ENCODE measurements at regions not wholly inside any gene's neighbourhood (a gene's known extent, or its start where the extent isn't known, plus 50 kb on each side); places are given as distances from the start of the nearest gene placed in this dataset.

DNA sequence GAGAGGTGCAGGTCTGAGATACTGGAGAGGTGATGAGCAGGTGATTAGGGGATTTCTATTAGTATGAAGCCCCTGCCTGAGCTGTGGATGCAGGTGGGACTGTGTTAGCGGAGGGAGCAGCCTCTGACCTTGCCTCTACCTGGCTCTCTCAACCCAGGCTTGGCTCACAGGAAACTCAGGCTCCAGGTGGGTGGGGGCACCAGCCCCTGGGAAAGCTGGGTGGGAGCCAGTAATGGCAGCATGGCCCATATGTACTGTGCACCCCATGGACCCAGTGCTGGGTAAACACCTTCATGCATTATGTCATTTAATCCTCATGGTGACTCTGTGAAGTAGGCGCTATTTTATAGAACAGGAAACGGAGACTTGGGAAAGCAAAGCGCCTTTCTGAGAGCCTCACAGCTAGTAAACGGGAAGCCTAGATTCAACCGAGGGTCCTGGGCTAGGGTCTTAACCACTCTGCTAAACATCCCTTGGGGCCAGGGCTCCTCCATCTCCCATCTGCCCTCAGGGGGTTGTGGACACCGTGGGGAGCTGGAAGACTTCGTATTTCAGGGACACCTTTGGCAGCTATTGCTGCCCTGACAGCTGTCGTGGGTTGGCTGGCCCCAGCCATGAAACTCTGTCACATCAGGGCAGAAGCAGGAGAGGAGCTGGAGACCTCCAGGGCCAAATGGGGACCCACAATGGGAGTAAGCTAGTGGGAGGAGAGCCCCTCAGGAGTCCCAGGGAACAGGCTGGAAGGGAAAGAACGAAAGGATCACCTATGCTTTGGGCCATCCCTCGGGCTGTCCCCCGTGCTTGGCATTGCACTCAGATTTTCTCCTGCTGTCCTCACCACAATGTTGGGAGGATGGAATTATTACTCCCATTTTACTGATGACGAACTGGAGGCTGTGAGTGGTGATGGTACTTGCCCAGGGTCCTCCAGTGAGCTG is 59.6 kb upstream of the CSF3R start:
- DNase-seq (ENCODE audit: low spot score): no peak

DNA sequence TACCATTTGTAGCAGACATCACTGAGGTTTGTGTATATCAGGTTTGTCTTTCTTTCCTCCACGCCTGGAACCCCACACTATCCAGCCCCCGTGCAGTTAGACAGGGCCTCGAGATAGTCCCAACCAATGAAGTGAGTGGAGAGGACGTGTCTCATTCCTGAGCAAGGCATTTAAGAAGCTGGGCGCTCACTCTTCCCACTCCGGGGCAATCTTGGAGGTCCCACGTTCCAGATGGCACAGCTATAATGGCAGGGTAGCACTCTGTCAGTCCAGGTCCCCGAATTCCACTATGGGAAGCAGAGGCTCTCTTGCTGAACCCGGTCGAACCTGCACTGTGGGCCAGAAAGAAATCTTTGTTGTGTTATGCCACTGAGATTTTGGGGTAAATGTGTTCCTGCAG is 57.3 kb upstream of the CSF3R start:
- DNase-seq (ENCODE audit: low spot score): no peak

DNA sequence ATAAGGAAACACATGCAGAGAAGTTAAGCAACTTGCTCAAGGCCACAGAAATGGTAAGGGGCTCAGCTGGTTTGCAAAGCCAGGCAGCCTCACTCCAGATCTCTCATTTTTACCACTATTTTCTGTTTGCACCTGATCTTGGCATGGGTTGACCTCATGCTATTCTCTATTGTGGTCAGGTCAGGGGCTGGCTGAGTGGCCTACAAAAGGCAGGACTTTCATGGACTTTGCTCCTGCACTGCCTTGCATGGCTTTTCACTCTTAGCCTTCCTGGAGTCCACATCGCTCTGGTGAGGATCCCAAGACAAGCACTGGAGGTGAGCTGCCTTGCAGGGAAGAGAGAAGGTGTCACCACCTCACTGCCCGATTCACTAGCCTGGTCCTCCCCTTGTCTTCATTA is 56.8 kb upstream of the CSF3R start:
- no peak for DNase-seq (ENCODE audit: low spot score)

DNA sequence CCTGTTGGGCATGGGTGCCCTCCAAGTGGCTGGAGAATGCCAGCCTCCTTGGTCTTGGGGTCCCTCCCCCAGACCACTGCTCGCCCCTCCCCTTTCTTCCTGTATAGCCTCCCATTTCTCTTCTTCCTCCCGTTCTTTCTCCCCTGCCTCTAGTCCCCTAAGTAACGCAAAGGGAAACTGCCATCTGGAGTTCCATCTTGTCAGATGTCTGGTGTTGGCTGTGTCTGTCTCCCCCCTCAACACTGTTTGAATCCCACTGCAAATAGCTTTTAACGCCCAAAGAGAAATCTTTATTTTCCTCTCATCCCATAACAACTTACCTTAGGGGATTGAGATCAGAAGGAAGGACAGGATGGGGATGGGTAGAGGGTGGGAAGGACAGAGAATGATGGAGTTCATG is 55.3 kb upstream of the CSF3R start:
- no peak for DNase-seq (ENCODE audit: low spot score)

DNA sequence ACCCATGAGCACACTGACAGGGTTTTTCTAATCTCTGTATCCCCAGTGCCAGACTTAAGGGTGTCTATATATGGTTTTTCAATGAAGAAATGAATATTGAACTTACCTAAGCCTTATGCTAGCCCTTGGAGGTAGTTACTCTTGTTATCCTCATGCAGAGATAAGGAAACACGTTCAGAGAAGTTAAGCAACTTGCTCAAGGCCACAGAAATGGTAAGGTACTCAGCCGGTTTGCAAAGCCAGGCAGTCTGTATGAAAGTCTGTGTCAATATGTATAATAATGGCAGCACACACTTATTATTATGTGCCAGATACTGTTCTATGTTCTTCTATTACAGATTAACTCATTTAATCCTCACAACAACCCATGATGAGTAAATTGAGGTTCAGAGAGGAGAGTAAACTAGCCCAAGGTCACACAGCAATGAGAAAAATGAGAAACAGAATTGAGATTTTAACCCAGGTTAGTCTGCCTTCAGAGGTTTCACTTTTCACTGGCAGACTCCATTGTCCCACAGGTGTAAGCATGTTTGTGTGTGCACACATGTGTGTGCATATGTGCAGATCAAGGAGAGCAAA is 54.6 kb upstream of the CSF3R start:
- no peak for DNase-seq (ENCODE audit: low spot score)

DNA sequence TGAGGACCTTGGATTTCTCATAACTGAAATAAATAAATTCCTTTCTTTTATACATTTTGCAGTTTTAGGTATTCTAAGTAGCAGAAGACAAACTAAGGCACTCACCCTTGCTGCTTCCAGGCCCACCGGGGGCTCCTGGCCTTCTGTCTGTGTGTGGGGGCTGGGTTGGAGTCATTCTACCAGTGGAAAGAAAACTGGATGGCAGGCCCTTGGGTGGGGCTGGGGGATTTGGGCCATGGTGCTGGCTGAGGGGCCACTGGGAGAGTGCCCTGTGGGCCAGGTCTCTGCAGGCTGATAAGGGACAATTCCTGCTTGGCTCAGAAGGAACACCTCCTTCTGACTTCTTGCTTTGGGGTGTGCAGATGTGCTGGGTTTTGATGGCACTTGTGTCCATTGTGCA is 54.0 kb upstream of the CSF3R start:
- DNase-seq (ENCODE audit: low spot score): no peak

DNA sequence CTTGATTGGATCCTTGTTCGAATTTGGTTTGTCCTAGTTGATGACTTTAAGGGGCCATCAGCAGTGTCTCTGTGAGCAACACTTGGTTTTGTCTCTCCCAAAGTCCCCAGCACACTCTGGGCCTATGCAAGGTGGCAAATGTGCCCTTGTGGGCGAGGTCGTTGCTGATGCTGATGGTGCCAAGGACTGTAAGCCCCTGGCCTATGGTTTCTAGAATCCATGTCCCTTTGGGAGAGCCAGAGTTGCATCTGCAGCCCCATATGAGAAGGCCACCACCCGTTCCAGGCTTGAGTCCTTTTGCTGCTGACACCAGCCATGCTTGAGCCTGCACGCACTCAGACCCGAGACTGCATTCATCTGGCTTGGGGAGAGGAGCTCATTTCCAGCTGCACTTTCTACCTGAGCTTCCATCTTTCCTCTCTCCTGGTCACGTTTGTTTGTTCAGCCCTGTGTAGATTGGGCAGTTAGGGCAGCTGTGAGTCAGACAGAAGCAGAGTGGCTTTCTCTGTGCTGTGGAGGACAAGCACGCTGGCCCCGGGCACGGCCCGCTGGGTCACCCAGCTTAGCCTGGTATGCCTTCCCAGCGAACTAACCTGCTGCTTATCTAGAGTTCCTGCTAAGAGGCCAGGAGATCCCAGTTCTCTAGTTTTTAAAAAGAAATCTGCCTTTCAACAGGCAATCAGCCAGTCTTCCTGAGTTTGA is 52.1 kb upstream of the CSF3R start:
- DNase-seq (ENCODE audit: low spot score): no peak

DNA sequence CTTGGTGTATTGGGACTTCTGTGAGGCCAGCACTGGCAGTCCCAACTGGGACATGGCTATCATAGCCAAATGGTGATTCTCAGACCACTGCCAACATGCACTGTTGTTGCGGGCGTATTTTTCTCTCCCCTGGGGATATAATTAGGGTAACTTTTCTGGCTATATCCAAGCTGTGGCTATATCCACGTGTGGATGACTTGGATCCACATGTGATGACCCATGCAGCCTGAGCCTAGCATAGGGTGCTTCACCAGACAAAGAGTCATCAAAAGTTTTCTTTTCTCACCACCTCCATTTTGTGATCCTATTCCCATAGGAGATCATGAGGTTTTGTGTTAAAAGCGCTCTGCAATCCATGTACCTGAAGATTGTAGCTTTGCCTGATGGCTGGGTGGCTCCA is 51.2 kb upstream of the CSF3R start:
- DNase-seq (ENCODE audit: low spot score): no peak

DNA sequence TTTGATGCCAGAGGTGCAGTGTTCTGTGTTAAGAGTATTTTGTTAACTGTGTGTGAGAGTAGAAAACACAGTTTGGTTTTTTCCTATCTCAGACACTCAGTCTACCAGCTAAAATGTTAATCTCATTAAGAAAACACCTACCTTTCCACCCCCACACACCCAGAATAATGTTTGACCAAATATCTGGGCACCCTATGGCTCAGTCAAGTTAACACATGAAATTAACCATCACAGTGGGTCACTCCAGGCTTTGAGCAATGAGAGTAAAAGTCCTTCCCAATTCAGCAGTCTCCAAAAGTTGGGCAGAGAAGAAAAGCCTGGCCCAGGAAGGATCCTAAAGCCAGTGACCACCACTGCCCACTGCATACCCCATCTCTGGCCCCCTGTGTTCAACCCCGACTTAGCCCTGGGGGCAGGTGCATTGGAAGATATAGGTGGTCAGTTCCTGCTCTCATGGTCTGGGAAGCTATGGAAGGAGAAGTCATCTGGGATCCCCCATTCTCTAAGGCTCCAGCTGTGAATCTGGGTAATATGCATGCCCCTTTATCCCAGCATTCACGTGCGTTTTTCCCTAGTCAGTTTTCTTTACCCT is 50.2 kb upstream of the CSF3R start:
- no peak for DNase-seq (ENCODE audit: low spot score)

Measured in hematopoietic multipotent progenitor cell treated with erythropoietin and hydrocortisone succinate and interleukin-3 and kit ligand, for 17 days (in vitro differentiated cells).